GM21528 (cell line): ENCODE measurements at regions not wholly inside any gene's neighbourhood (a gene's known extent, or its start where the extent isn't known, plus 50 kb on each side); places are given as distances from the start of the nearest gene placed in this dataset.

ENCODE experiments used
- ATAC-seq: cut with Tn5 transposase; IDR thresholded peaks from one replicate; pipeline ENCODE4 v1.9.1; 2021; ENCODE audit warnings: mild to moderate bottlenecking, moderate library complexity; ENCODE audit not compliant: unreplicated experiment, low FRiP score

DNA sequence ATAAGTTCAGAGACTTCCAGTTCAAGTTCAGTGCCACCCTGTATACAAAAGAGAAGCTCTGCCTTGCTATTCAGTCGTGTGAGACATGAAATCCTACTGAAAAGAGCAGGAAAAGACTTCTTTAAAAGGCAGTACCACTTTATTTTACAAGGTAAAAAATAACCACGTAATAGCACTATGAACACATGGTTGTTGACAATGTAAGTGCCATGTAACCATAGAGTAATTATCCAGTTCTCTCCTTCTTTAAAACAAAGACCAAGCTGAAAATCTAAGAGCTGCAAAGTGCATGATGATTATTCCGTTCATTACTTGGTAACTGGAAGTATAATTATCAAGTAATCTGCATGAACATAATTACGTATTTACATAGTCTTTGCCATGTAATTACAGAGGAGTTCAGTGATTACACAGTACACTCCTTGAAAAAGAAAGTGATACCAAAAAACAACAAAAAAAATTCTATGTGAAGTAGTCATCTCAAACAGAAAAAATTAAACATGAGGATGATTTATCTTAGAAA is 288.7 kb downstream of the EFNB2 start:
- ATAC-seq, result no peak

DNA sequence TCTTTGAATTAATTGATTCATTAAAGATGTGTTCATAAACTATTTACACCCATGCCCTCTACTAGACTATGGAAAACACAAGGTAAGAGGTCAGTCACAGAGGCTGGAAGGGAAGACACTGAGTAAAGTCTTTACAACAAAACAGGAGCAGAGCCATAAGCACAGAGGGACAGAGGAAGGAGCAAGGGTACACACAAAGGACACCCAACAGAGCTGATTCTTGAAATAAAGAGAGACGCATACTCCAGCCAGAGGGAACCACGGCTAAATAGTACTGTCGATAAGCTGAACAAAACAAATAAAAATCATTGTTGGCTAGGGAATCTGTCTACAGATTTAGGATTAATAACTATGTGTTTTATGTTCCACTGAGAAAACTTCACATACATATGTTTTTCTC is 289.2 kb downstream of the EFNB2 start:
- no peak for ATAC-seq

DNA sequence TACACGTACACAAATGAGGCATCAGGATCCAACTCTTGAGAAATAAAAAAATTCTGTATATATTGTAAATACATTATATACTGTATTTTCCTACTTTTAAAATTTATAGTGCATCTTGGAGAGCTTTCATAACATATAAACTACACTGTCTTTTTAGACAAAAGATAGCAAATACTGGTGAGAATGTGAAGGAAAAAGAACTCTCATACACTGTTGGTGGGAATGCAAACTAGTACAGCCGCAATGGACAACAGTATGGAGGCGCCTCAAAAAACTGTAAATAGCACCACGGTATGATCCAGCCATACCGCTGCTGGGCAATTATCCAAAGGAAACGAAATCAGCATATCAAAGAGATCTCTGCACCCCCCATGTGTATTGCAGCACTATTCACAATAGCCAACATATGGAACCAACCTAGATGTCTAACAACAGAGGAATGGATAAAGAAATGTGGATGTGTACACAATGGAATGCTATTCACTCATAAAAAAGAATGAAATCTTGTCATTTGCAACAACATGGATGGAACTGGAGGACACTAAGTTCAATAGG is 292.4 kb downstream of the EFNB2 start:
- ATAC-seq, result no peak

DNA sequence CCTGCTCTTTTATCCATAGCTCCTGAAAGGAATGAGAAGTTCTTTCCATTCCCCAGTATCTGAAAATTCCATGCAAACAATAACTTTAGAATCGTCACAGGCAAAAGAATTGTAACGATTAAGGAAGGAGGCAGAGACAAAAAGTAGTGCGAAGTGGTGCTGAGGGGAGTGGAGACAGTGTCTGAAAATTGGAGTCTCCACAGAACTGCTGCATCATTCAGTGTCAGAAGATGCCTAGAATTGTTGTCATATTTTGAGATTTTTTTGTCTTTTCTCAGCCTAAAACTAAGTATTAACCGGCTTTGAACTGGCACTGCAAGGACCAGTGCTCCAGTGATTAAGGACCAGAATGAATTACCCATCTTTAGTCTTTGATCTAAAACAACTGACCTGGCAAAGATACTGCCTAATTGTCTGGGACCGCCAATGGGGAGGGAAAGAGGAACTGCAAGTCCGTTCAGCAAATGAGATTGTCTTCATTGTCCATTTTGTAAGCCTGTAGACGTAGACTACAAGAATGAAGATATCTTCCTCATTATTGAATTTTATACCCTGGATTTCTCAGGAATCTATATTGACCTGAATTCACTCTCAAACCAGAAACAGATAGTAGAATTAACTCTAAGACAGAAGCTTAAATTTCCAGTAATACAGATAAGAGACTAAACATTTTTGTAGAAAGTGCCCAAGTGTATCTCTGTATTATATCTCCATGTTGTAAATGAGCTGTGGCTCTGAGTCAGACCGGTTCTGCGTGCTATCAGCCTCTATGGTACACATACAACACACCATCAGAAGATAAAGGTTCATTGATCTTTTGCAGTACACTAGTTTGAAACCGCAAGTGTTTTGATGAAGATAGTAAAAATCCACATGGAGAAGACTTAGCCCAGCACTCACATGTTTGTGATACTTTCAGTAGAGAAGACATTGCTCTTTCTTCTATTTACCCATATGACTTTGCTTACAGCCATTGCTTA is 293.2 kb downstream of the EFNB2 start:
- ATAC-seq, result no peak

DNA sequence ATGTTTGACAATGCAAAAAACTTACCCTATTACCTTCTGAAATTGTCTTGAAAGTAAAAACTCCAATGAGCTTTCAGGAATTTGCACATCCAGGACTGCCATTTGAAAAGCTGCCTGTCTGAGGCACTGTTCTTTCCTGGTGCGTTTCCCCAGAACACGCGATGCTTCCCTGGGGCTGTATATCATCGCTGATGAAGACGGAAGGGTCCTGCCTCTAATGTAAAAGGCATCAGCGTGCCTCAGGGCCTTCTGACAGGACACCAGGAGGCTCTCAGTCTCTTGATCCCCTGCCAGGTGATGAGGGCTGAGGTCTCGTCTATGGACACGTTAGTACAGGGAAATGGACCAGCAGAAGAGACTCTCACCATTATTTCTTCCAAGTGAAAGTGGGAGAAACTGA is 296.8 kb downstream of the EFNB2 start:
- no peak for ATAC-seq

DNA sequence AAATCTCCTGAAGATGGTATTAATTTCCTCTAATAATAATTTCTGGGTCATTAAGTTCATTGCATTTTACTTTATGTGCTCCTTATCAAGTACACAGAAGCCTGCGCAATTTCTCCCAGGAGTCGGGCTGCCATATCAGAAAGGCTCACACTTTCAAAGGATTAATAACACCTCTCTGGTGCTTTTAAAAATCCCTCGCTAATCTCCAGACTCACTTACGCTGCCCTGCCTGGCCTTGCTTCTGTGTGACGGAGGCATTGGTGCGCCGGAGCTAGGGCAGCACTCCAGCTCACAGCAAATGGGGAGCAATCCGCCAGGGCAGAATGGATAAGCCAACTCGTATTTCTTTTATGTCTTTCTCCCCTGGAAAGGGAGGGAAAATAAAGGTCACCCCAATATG is 300.8 kb downstream of the EFNB2 start:
- ATAC-seq, result no peak

DNA sequence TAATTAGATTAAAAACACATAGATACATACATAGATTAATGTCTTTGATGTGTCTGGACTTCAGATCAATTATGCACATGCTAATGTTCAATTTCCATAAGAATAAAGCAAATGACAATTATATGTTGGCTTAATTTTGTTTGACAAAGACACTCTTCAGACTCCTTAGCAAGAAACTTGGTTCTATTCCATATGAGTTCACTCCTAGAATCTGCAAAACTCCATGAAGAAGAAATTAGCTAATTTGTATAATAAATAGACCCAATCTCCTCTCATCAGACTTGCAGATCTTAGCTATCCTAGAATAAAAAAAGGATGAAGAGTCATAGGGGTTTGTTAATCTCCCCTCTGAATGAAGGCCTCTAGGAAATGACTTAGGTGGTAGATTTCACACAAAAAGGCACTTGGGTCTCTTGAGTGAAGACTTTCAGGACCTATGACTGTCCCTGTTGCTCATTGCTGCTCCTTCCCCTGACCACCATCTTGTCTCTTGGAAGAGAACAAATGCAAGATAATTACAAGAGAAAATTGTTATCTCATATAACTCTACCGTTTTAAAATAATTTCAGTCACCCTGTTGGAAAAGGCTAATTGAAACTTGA is 302.2 kb downstream of the EFNB2 start:
- ATAC-seq, result no peak

DNA sequence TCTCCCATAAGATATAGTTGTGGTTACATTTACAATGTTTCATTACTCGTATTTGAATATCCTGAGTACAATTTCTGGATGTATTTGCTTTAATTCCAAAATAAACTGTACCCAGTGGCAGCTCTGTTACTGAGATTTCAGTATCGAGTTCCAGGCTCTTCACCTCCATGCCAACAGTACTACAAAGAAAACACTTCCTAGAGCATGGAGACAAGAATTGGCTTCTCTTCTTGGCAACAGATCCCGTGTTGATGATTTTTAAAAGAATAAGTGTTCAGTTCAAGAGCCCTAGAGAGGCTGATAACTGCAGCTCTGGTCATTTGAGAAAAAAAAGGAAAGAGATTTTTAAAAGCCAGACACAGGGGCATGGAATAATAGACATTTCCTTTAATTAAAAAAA is 302.8 kb downstream of the EFNB2 start:
- ATAC-seq, result no peak

DNA sequence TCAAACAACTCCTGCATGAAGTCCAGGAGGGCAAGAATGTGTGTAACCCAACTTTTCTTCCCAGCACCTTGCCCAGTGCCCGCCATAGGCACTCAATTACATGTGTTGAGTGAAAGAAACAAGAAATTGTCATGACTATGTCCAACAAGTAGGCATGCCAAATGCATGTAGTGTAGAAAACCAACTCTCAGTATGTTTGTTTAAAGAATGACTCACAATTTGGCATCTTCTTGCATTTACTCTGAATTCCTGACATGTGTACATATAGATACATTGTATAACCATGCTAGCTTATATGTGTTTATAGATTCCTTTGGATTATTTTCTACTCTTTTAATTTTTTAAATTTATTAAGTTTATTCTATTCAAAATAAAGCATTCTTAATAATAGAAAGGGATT is 305.0 kb downstream of the EFNB2 start:
- ATAC-seq, result no peak

DNA sequence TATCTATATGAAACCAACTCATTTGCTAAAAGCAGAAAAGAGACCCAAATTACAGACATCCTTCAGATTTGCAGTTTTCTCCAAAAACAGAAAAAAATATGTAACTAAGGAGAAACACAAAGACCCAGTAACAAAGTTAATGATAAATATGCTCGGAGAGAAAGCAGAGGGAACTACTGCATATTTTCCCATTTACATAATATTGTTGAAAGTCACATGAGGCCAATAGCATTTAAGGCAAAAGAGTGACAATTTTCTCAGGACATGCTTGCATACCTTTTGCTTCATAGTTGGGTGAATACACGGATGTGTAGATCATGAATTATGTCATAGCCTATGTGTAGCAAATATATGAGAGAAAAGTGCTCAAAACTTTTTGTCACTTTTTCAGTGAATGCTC is 310.3 kb downstream of the EFNB2 start:
- ATAC-seq, result no peak

DNA sequence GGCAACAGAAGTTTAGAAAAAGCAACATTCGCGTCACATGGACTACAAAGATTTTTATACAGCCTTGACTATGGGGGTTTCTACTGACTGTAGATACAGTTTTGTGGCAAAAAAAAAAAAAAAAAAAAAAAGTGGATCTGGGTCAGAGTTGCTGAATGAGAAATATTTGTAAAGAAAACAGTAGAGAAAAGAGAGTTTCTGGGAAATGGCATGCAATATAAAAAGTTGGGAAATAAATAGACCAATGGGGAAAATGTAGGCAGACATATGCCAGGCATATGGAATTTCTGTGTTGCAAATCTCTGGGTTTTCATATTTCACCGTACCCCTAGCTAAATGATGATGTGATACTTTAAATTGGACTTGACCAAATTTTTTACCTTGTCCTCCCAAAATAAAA is 315.3 kb downstream of the EFNB2 start:
- ATAC-seq, result no peak

DNA sequence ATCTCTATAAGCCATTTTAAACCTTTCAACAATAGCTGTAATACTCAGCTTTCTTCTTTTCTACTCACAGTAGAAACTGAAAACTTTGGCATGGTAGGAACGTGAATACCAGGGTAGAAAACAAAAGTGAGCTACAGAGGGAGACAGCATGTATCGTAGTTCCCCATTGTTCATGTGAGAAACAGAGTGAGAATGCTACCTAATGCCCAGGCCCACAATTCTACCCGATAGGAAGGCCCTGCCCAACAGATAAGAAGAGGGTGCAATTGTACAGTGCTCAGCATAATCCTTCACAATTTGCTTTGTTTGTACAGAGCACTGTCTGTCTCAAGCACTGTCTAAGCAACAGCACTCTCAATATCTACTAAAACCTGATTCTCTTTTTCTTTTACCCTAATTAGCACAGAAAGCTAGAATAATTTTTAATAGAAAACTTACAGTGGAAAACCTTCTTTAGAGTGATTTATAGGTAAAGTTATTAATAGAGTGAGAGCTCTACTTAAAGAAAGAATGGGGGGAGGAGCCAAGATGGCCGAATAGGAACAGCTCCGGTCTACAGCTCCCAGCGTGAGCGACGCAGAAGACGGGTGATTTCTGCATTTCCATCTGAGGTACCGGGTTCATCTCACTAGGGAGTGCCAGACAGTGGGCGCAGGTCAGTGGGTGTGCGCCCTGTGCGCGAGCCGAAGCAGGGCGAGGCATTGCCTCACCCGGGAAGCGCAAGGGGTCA is 322.3 kb downstream of the EFNB2 start:
- no peak for ATAC-seq

DNA sequence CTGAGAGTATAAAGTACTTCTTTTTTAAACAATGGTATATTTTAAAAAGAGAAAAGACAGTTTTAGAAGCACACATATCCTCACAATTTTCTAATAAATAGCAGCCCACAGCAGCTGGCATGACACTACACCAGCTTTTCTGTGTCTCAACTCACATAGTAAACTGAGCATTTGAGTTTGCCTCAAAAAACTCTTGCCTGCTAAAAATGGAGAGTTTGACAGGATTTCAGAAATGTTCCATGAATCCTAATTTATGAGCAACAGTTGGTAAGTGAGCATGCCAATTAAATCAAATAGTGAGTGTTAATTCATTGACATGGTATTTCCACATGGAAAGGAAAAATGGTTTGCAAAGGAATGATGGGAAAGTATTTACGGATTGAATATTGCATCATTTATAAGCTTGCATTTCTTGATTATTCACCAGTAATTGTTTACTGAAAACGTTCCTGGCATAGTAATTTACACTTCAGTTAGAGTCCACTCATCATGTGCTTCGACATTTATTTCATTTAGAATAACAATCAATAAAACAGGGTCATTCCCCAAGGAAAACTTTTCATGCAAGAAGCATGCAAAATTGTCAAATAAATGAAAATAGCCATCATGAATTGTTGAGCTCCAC is 323.0 kb downstream of the EFNB2 start:
- no peak for ATAC-seq

DNA sequence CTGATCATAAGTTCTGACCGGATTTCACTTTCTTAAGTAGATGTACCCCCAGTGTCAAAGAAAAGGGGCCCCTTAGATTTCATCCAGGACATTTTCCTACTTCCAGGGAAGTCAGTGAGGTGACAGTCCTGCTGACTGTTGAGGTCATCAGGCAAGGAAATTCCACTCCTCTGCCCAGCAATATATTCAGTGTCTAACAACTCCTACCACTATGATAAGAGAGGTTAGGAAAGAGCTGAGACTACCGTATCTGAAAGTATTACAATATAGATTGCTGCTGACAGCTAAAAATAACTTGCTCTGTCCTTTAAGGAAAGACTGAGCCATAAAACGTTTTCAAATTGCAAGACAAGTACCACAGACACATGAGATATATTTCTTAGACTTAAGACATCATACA is 325.1 kb downstream of the EFNB2 start:
- ATAC-seq, result no peak

DNA sequence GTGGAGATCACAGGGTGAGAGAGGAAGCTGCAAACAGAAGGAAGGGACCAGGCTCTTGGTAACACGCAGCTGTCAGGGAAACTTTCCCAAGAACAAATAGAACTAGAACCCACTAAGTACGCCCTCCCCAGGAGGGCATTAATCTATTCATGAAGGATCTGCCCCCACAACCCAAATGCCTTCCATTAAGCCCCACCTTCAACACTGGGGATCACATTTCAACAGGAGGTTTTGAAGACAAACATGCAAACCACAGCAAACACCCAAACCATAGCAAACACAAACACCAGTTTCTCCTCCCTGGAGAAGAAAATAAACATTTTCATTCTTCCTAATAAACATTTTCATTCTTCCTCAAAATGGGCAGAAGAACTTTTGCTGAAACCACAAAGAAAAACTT is 329.6 kb downstream of the EFNB2 start:
- ATAC-seq, result no peak

DNA sequence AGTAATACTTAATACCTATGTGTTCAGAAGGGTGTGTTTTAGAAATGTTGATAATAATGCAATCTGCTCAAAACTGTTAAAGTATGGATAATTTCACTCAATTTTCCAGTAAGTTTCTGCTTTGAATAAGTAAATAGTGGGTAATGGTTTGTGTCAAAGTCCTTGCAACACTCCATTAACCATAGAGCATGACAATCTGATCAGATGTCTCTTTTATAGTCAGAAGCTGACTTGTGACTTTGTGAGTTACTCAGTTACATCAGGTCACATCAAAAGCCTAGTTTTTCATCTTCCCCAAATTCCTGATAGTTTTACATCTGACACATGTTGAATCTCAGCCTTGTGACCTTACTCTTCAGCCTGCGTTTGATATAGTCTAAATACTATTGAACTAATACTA is 338.0 kb downstream of the EFNB2 start:
- ATAC-seq, result no peak

DNA sequence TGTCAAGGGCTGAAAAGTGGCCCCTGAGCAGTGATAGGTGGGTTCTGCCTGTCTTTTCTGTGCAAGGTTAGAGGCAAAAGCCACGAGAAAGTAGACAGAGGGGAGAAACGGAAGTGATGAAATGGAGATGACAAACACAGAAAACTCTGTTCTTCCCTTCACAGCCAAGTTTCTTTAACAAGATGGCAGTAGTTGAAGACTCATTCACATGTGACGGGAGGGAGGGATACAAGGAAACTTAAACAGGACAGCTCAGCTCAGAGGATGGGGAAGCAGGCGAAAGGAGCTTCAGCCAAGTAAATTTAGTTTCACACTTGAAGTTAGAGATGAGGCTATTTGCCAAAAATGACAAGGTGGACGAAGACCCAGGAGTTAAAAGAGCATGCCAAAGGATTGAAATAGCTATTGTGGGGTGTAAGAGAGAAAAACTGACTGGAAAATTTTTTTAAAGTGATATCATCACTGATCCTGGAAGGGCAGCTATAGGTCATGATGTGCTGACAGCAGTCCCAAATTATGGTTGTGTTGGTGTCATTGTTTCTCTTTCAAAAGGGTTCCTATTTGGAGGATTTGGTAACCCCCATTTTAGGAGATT is 347.9 kb downstream of the EFNB2 start:
- ATAC-seq, result no peak

DNA sequence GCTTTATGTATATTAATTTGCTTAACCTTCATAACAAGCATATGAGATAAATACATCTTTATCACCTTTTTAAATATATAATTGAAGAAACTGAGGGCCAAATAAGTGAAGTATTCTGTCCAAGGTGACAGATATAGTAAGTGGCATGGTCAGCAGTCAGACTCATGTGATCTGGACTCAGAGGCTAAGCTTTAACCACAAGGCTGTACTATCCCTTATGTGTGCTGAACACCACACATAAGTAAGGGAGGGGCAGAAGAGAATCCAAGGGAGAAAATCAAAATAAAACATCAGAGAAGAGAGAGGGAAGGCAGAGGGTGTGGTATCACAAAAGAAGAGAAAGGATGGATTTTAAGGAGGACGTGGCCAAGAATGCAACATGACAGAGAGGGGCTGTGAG is 348.4 kb downstream of the EFNB2 start:
- no peak for ATAC-seq

DNA sequence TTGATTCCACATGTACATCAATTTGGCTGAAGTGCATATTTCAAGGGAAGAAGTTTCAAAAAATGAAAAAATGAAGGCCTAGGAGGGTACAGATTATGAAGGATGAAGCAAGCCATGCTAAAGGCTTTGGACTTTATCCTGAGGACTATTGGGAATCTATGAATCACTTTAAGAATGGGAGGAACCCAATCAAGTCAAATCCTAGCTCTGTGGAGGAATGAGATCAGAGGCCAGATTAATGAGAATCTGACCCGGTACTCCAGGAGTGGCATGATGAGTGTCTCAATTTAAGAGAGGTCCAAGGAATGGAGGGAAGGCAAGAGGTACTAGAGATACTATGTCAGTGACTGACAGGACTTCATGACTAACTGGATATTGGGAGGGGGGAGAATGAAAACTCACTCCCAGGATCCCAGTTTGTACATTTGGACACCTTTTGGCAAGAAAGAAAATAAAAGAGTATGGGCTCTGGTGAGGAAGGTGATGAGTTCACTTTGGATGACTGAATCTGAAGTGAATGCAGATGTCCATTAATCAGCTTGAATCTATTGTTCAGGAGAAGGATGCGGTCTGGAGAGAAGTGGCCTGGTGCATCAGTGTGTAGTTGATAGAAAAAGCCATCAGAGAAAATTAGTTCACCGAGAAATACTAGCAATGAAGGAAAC is 349.0 kb downstream of the EFNB2 start:
- ATAC-seq, result no peak

DNA sequence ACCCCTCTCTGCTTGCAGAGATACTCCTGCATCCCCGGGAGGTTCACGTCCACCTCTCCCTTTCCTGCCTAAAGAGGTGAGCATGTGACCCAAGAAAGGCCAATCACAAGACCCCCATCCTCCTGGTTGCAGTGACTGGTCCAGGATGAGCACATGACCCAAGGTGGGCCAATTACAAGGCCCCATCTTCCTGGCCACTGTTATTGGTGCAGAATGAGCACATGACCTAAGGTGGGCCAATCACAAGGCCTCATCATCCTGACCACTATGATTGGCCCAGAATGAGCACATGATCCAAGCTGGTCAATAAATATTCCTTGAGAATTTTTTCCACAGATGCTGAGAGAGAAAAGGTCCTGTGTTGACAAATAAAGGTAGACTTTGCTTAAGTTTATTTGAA is 350.7 kb downstream of the EFNB2 start:
- no peak for ATAC-seq
